Keratinocyte (primary cell): ENCODE measurements at regions not wholly inside any gene's neighbourhood (a gene's known extent, or its start where the extent isn't known, plus 50 kb on each side); places are given as distances from the start of the nearest gene placed in this dataset.

ENCODE experiments used
- DNase-seq: peaks from one replicate; pipeline ENCODE4 v3.0.0-alpha.2; 2011; ENCODE audit warnings: low read depth, missing footprints, low spot score
- FAIRE-seq: peaks from 2 replicates; lab custom pipeline; 2011; peaks lifted over from hg19 to GRCh38; lab: Jason Lieb, UNC
- H2AFZ ChIP-seq: 2 replicates; pipeline ENCODE4 v1.6.0; 2012; ENCODE audit warnings: low read length, control low read depth, inconsistent platforms; ENCODE audit not compliant: control insufficient read depth
- H3K27ac ChIP-seq: 2 replicates; pipeline ENCODE4 v1.5.1; 2011; ENCODE audit warnings: low read length; ENCODE audit not compliant: control insufficient read depth, insufficient read depth
- H3K27me3 ChIP-seq: 3 replicates; pipeline ENCODE4 v1.6.0; 2011; ENCODE audit warnings: low read length; ENCODE audit not compliant: control insufficient read depth, insufficient read depth; ENCODE audit errors: extremely low read depth
- H3K36me3 ChIP-seq, 2 experiments: 2 replicates in 1 of 2; 3 replicates in 1 of 2; pipeline ENCODE4 v1.5.1; 2011; ENCODE audit warnings: low read length in 2 of 2, mild to moderate bottlenecking in 1 of 2; ENCODE audit not compliant: control insufficient read depth in 2 of 2, insufficient read depth in 2 of 2; ENCODE audit errors: extremely low read depth in 1 of 2
- H3K4me1 ChIP-seq: 3 replicates; pipeline ENCODE4 v1.5.1; 2011; ENCODE audit warnings: low read length; ENCODE audit not compliant: control insufficient read depth, insufficient read depth; ENCODE audit errors: extremely low read depth
- H3K4me2 ChIP-seq: 3 replicates; pipeline ENCODE4 v1.6.0; 2011; ENCODE audit warnings: low read depth, low read length; ENCODE audit not compliant: control insufficient read depth, insufficient read depth; ENCODE audit errors: extremely low read depth
- H3K4me3 ChIP-seq, 3 experiments: fragments of 200-600 bp in 1 of 3; sonication (generic) in 1 of 3; 2 replicates in 2 of 3; 3 replicates in 1 of 3; pipeline ENCODE4 v1.5.1; 2011 to 2016; ENCODE audit warnings: low read length in 3 of 3, mild to moderate bottlenecking in 3 of 3, control low read depth in 2 of 3, inconsistent platforms in 1 of 3, low read depth in 1 of 3, mixed read lengths in 1 of 3, mixed run types in 1 of 3, moderate library complexity in 1 of 3; ENCODE audit not compliant: control insufficient read depth in 2 of 3, insufficient read depth in 2 of 3; ENCODE audit errors: extremely low read depth in 1 of 3
- H3K79me2 ChIP-seq: 2 replicates; pipeline ENCODE4 v1.6.0; 2012; ENCODE audit warnings: low read length; ENCODE audit not compliant: control insufficient read depth, insufficient read depth
- H3K9ac ChIP-seq: 3 replicates; pipeline ENCODE4 v1.6.0; 2011; ENCODE audit warnings: low read length; ENCODE audit not compliant: control insufficient read depth, insufficient read depth; ENCODE audit errors: extremely low read depth
- H3K9me1 ChIP-seq: 3 replicates; pipeline ENCODE4 v1.6.0; 2011; ENCODE audit warnings: low read length; ENCODE audit not compliant: control insufficient read depth, insufficient read depth; ENCODE audit errors: extremely low read depth
- H3K9me3 ChIP-seq: 2 replicates; pipeline ENCODE4 v1.5.1; 2012; ENCODE audit warnings: low read depth, low read length; ENCODE audit not compliant: control insufficient read depth
- H4K20me1 ChIP-seq: 3 replicates; pipeline ENCODE4 v1.6.0; 2011; ENCODE audit warnings: low read length; ENCODE audit not compliant: control insufficient read depth, insufficient read depth; ENCODE audit errors: extremely low read depth
- CTCF ChIP-seq, 3 experiments: IDR thresholded peaks in 1 of 3; conservative IDR thresholded peaks in 1 of 3; optimal IDR thresholded peaks in 1 of 3; 2 replicates in 2 of 3; 3 replicates in 1 of 3; pipeline versions ENCODE3 to v1.5.1; 2011; ENCODE audit warnings: low read length in 3 of 3, mild to moderate bottlenecking in 3 of 3, moderate library complexity in 2 of 3, control low read depth in 1 of 3, inconsistent platforms in 1 of 3; ENCODE audit not compliant: insufficient read depth in 2 of 3; ENCODE audit errors: extremely low read depth in 1 of 3
- EZH2 ChIP-seq: IDR thresholded peaks from one replicate; pipeline ENCODE4 v1.6.1; 2012; ENCODE audit warnings: inconsistent platforms, mild to moderate bottlenecking, low read length, moderate library complexity
- dilution Hi-C: fragments of 300-500 bp; cut with MboI; formaldehyde crosslinking; loops from one replicate; pipeline ENCODE4 v1.7.0; 2020; ENCODE audit warnings: low sequenced_read_pairs; ENCODE audit not compliant: extremely low pct_ligation_motif_present

DNA sequence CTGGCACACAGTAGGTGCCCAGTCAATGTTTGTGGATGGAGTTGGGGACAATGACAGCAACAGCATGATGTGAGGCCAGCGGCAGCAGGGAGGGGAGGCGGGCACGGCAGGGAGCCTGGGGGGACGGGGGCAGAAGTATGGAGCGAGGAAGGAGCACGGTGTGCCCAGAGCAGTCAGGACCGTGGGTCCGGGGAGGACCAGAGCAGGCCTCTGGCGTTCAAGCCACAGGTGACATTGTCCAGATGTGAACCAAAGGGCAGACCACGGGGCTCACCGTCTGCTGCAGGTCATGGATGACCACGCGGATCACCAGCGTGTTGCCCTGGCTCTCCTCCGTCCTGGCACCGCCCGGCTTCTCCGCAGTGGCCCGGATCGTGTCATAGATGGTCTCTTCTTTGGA, 105.5 kb downstream of the SHANK2 start:
- FAIRE-seq (no peak), DNase-seq (no peak)
- Histone ChIP-seq H3K9me3 (no peaks in the 10 kb centered on the region), H2AFZ (no peak overlapping the region), H3K27me3 (peaks cover 3% of the 10 kb centered on the region), H3K4me2 (no peak overlapping the region), H3K79me2 (no peaks in the 10 kb centered on the region), H3K4me1 (no peaks in the 10 kb centered on the region), H3K36me3 (no peaks in the 10 kb centered on the region), H3K27ac (no peak overlapping the region), H4K20me1 (no peaks in the 10 kb centered on the region), H3K9me1 (no peaks in the 10 kb centered on the region), H3K9ac (no peak overlapping the region), H3K4me3 (no peak overlapping the region)
- dilution Hi-C loops = no loop called here
- no peak for TF ChIP-seq EZH2
- TF ChIP-seq CTCF (optimal IDR thresholded peaks at IDR 0.05 in 1 of 3, IDR thresholded peaks at IDR 0.05 in 1 of 3, conservative IDR thresholded peaks at IDR 0.05 in 1 of 3; ENCODE audit: extremely low read depth in 1 of 3, insufficient read depth in 2 of 3, low read length in 3 of 3) = no peak

DNA sequence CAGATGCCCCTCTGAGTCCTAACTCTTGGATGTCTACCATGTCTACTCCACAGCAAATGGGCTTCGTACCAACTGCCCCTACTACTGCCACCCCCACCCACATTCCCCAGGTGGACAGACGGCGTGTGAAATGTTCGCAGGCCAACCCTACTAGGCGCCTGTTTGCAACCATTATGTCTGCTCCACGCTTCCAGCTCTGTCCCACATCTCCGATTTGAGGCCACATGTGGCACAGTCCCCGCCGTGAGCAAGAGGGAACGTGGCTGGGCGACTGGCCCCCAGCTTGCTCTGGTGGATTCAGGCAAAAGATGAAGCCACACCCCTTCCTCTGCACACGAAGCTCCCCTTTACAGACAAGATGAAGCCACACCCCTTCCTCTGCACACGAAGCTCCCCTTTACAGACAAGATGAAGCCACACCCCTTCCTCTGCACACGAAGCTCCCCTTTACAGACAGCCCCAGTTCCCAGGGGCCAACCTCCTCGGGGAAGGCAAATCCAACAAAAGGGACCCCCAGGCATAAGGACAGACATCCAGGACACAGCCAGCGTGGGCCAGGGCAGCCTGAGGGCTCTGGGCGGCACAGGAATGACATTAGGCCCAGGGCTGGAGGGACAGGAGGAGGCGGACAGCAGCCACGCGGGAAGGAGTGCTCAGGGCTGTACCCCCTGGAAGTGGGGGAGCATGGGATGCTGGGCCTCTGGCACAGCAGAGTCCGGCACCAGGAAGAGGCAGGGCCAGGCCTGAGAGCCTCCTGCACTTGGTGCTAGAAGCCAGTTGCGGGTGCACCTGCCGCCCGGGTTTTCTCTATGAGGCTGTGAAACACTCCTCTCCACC, 106.2 kb downstream of the SHANK2 start:
- DNase-seq (no peak), FAIRE-seq (no peak)
- dilution Hi-C loops = no loop called here
- Histone ChIP-seq H3K4me2 (no peak overlapping the region), H3K9ac (no peak overlapping the region), H3K27ac (no peak overlapping the region), H3K9me3 (no peaks in the 10 kb centered on the region), H3K4me1 (no peaks in the 10 kb centered on the region), H3K79me2 (no peaks in the 10 kb centered on the region), H2AFZ (no peak overlapping the region), H3K27me3 (peaks cover 3% of the 10 kb centered on the region), H3K36me3 (no peaks in the 10 kb centered on the region), H4K20me1 (no peaks in the 10 kb centered on the region), H3K9me1 (no peaks in the 10 kb centered on the region), H3K4me3 (no peak overlapping the region)
- no peak for TF ChIP-seq EZH2
- no peak for TF ChIP-seq CTCF (optimal IDR thresholded peaks at IDR 0.05 in 1 of 3, IDR thresholded peaks at IDR 0.05 in 1 of 3, conservative IDR thresholded peaks at IDR 0.05 in 1 of 3; ENCODE audit: extremely low read depth in 1 of 3, insufficient read depth in 2 of 3, low read length in 3 of 3)
